Erythroblast (primary cell): ENCODE measurements at regions not wholly inside any gene's neighbourhood (a gene's known extent, or its start where the extent isn't known, plus 50 kb on each side); places are given as distances from the start of the nearest gene placed in this dataset.

ENCODE experiments used
- GATA1 ChIP-seq: IDR thresholded peaks from 2 replicates; pipeline ENCODE4 v1.6.1; 2011; ENCODE audit warnings: low read depth, mild to moderate bottlenecking, control low read depth, low read length, moderate library complexity
- POLR2A ChIP-seq: IDR thresholded peaks from 2 replicates; pipeline ENCODE4 v1.6.1; 2011; ENCODE audit warnings: mild to moderate bottlenecking, low read length

- TF ChIP-seq POLR2A = no peak
- TF ChIP-seq GATA1 = no peak
Observed at GRCh38 chr6:119950681-119951080, 601.1 kb upstream of the MAN1A1 start.
